Non-pigmented ciliary epithelial cell (primary cell): ENCODE measurements at regions not wholly inside any gene's neighbourhood (a gene's known extent, or its start where the extent isn't known, plus 50 kb on each side); places are given as distances from the start of the nearest gene placed in this dataset.
A peak's percentile ranks its signal among the peaks of the same experiment; 100 is the strongest.

Experiments
- DNase-seq: peaks from one replicate; pipeline ENCODE4 v3.0.0-alpha.2; 2010; ENCODE audit warnings: low read depth

DNA sequence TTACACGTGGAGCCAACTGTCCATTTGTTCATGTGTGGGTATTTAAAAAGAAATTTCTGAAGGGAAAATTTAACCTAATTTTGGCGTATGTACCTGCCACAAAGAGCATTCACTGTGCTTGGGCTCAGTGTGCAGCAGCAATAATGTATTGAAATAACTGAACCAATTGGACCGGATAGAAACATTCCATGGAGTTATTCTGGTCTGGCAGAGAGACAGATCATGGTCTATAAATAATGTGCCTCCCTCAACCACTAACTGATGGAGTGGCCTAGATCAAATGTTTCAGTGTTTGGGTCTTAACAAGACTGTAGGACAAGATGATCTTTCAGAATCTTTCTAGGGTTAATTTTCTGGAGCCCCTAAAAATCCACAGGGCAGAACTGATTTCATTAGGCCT, 469.7 kb downstream of the PRELID2 start:
- DNase-seq = no peak

DNA sequence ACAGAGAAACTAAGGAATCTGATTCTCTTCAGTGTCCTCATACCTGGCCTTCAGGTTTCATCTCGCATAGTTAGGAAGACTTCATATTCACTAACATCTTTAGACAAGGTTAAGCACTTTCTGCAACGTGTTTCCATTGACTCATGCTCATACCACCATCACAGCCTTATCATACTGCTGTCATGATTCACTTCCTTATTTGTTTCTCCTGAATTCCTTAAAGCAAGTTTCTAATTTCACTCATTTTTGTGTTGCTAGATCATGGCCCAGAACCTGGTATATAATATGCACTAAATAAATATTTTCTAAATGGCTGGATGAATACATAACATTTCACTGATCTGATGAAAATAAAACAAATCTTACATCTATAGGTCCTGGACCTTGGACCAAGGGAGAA, 472.9 kb downstream of the PRELID2 start:
- DNase-seq = peak; percentile 78

DNA sequence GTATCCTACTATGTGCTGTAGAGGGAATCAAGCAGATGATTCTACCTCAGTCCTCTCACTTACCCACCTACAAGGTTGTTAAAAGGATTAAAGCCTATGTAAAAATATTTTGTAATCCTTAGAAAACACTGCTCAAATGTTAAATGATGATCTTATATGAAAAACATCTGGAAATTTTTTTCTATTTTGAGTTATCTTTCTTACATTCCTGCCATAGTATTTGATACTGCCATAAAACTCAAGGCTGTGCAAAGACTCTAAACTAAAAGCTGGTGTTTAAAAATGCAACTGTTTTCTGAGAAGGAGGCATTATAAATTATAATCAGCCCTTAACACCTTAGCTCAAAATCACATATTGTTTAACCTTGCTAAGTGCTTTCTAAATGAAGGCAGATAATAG, 474.2 kb downstream of the PRELID2 start:
- no peak for DNase-seq

DNA sequence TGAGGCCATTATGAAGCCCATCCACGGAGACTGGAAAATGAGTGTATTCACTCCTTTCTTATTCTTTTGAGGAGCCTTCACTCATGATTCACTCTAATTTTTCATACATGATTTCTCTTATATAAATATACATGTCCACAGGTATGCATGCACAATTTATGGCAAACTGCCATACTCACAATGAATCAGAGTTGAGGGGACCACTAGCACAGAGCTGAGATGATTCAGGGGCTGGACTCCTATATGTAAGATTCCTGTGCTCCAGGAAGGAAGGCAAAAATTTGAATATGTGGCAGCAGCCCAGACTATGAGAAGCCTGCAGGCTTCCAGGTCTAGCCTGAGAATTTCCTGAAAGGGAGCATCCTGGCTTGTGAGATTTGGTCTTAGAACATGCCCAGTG, 484.6 kb downstream of the PRELID2 start:
- peak; percentile 86 for DNase-seq

DNA sequence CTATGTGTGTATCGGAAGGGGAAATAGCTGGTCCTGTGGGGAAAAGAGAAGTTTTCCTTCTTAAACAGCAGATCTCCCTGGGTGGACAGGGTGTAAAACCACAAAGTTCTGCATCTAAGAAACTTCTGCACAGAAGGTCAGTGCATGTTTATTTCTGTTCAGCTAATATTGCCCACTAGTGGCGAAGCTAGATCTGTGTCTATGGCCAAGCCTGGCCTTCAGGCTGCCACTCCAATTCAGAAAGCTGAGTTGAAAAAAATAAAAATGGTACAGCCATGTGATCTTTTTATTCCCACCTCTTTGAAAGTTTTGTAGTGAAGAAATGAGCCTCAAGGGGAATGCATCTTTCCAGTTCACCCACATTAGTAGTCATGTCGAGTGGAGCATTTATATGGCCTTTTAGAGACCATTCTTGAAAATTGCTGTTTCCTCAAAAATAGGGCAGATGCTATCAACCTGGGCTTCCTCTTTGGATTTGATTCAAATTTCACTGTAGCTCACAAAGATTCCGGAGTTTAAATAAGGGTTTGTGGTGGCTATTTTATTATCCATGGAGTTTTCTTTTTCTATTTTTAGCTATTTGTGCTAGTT, 488.0 kb downstream of the PRELID2 start:
- no peak for DNase-seq

DNA sequence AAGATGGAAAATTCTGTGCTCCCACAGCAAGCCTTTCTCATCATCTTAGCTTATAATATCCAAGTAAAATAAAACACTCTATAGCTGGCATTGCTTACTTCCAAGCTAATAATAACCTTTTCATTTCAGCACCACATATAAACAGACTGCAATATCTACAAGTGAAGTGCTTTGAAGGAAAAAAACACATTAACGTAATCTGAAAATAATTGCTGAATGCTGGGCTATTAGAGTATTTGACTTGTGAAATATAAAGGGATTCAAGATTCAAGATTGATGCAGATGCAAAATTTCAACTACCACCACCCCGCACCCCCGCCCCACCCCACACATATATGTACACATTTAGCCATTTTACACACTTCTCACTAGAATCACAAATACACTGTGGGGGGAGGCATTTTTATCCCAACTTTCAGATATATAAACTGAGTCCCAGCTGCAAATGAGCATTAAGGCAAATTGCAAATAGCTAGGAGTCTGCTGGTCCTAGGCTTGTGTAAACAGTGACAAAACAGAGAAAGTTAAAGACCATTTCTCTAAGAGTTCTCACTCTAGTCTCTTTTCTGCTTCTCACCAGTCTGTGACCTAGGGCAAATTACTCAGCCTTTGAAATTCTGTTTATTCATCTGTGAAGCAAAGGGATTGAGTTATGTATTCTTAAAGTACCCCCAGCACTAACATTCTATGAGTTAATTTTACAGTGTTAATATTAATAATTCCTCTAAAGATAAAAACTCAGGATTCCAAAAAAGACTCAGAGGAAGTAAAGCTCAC, 489.4 kb downstream of the PRELID2 start:
- no peak for DNase-seq

DNA sequence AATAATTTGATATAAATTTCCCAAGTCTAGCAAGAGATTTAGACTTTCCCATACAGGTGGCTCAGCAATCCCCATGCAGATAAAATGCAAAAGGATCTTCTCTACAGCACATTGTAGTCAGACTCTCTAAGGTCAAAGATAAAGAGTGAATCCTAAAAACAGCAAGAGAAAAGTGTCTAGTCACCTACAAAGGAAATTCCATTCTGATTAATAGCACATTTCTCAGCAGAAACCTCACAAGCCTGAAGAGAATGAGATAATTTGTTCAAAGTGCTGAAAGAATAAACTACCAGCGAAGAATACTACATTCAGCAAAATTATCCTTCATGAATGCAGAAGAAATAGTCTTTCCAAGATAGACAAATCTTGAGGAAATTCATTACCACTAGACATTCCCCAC, 493.3 kb downstream of the PRELID2 start:
- no peak for DNase-seq

DNA sequence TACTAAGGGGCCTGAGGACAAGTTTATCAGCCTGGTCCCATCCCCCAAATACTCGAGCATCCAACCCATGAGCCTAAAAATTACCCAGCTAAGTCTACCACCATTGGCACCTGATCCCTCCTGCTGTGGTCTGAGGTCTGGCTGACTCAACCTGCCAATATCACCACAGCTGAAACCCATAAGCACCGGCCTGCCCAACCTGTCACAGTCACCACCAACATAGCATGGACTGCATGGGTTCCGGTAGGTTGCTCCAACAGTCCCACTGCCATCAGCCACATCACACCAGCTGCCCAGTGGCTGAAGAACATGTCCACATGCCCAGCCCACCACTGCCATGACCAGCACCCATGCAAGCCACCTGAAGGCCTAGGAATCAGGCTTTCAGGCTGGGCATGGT, 495.0 kb downstream of the PRELID2 start:
- DNase-seq = no peak

DNA sequence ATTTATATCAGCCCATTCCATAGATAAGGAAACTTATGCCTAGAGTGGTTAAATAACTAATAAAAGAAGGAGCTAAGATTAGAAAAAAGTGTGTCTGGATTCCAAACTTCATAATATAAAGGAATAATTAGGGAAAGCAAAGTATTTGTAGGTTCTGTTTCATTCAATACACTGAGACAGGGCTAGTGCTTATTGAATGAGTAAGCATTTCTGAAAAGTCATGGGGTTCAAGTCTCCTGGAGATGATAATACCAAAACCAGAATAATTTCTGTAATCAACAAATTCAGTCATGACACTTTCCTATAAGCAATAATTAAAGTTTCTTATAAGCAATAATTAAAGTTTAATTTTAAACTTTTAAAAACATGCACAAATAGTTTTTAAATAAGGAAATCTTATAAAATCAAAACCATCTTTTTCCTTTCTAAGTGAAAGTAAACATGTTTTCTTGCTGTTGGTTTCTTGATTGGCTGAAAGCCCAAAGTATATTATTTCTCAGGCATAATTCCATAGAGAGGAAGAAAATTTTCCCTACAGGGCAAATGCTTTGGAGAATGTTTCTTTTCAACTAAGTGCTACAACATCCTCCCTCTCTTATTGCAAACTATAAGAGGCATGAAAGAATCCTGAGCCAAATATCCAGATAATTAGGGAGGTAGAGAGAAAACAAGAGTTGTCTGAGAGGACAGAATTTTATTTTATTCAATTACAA, 510.2 kb downstream of the PRELID2 start:
- DNase-seq = no peak

DNA sequence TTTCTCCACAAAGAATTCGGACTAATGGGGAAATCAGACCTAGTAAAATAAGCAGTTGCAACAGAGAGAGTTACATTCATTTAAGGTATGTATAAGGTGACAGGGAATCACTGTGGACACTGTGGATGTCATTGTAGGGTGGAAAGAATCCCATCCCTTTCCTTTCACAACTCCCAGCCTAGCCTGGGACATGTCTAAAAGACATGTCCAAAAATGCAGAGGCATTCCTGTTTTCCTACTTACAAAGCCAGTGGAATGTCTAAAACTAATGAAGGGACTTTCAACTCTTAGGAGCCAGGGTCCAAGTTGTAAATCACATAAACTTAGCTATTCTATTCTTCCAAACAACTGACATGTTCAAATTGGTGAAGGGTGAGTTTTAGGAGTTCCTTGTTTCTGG, 511.0 kb downstream of the PRELID2 start:
- DNase-seq = no peak

DNA sequence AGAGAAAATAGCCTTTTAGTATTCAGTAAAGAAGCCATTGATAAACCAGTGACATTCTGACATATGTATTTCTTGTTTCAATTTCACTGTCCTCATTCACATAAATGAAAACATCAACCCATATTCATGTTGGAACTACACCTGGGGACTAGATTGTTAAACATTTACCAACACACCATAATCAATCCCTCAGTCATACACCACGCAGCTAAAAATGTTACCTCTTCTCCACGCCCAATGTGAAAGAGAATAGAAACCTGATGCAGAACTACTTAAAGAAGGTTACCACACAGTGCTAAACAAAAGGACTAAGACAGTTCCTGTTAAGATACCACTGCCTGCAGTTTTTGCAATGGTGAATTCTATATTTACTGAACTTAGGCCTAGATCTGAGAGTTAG, 518.9 kb downstream of the PRELID2 start:
- DNase-seq = no peak

DNA sequence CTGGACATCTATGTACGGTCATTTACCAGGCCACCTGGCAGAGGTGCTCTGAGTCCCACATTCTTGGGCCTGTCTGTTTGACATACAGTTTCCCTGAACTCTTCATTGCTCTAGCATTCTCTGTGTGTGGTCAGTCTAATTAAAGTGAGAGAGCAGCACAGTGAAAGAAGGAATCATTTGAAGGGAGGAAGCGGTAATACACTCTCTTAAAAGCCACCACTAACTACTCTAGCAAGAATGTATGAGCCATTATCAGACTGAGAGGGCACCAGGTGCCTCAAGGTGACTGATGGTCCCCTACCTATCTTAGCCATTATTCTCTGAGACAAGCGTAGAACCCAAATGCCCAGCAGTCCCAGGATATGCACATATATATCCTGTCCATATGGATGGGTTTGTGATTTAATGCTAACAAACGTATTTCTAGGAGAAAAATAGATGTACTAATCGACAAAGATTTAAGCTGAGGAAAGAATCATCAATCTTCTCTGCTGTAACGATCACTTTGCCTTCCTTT, 527.2 kb downstream of the PRELID2 start:
- no peak for DNase-seq

DNA sequence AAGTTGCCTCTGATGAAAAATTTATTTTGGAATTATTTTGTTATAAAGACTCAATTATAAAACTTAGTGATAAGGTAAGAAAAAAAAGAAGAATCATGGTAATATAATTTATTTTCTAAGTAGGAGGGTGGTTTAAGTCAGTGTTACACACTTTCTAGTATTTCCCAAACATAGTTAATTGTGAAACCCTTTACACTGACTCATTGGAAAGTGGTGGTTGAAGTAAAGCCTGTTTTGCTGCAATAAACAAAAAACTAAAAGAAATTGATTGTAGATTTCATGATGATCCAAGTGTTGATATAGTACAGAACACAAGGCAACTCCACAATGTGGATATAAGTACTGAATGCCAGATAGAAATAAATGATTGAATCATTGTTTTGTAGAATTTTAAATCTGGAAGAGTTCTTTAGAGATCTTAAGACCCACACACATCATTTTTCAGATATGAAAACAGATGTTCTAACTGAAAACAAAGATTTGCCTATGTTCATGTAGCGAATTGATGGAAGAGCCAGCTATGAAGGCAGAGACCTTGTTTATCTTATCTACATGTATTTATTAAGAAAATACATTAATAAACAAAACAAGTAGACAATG, 539.8 kb downstream of the PRELID2 start:
- no peak for DNase-seq

DNA sequence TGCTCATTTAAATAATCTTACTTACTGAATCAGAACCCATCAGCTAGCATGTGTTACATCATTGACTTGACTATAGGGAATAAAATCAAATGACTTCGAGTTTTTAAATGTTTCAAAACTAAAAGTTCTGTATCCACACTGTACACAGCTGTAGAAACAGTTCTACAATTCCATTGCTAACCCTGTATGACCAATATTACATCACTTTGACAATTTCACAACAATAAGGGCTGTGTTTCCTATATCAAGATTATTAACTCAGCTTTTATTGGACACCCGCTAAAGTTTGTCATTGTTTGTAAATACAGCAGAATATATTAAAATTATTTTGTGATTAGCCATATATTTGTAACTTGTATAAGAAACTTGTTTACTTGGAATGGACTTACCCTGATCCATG, 540.8 kb downstream of the PRELID2 start:
- no peak for DNase-seq

DNA sequence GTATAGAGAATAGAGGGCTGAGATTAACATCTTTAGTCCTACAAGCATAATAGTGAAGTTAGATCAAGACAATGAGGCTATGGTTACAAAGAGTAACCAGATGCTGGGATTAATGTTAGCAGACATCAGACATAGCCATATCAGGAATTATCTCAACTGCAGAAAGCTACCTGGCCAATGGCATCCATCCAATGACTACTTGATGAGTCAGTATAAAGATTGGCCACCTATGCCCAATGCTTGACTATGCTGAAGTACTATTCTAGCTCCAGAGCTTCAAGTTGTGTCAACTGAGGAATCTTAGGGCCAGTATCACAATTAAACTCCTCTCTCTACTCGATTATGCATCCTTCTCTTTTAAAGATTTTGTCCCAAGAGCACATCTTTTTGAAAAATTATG, 541.4 kb downstream of the PRELID2 start:
- no peak for DNase-seq

DNA sequence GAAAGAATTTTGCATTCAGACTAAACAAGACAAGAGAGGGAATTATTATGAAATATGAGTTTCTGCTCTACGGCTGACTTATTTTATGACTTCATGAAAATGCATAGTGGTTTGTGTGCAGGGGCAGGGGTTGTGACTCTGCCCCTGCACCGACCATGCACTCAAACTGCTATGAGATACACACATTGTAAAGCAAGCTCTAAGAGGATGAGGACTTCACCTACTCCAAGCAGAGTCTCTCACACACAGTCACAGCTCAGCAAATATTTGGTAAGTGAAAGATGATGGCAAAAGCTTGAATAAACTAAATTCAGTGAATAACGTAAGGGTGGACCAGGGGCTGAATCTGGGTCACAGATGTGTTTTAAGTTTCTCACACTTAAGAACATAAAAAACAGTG, 542.9 kb downstream of the PRELID2 start:
- DNase-seq = no peak

DNA sequence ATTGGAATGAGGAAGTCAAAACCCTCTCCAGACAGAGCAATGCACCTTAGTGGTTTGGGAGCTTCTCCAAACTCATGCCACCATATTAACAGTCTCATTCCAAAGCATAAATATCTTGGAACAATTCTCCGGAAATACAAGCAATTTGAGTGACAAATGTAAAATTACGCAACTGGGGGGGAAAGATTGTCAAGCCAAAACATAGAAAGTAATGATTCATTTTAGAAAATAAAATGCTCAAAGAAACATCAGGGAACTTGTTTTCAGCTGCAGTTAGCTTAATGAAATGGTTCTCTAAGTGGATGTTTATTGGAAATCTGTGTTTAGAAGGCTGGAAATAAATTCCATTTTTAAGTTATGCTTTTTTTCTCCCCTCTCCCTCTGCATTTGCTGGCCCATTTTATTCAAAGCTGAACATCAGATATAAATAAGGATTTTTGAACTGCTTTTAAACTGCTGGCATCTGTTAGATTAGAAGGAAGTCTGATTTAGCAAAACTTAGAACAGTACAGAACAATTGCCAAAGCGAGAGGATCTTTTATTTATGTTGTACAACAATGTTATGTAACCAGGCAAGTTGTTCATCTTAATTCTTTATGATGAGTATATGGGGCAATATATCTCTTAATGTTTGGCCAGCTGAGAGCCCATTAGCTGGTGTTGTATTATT, 551.9 kb downstream of the PRELID2 start:
- DNase-seq = no peak

DNA sequence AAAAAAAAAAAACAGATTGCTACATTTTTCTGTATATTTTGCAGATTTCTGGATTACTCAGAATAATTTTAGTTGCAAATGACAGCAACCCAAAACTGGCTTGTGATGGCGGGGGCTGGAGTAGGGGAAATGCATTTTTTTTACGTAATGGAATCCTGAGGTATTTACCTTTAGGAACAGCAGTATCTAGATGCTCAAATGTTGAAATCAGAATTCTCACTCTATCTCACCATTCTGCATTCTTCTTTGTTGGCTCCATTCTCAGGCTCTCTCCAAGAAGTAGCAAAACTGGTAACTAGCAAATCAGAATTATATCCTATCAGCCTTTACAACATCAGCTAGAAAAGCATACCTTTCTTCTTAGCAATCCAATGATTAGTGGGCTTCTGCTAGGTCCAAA, 554.3 kb downstream of the PRELID2 start:
- no peak for DNase-seq

DNA sequence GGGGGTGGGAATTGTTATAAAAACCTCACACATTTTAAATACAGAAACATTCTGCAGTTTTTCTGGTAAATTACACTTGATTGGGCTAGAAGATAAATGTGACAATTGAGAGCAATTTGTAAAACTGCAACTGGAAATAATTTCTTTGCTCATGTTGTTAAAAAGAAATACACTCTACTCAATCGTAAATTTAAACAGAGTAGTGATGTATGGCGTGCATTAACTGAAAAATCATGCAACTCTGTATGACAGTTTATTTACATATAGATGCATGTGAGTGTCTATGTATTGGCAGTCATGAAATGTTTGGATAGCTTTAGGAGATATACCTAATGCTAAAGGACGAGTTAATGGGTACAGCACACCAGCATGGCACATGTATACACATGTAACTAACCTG, 554.9 kb downstream of the PRELID2 start:
- DNase-seq = no peak

DNA sequence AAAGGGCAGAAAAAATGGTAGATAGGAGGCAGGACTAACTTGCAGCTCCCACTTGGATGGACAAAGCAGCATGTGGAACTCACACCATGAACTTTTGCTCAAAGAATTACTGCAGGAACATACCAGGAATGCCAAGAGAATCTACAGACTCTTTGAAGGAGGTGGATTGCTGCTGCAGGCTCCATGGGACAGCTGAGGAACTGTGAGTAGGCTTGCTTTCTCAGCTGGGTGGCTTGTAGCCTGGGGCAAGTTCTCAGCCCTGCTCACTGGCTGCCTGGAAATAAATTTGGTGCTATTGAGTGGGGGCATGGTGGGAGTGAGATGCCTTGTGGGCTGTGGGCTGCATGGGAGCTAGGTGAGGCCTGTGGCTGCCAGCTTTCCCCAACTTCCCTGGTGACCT, 574.5 kb downstream of the PRELID2 start:
- no peak for DNase-seq

DNA sequence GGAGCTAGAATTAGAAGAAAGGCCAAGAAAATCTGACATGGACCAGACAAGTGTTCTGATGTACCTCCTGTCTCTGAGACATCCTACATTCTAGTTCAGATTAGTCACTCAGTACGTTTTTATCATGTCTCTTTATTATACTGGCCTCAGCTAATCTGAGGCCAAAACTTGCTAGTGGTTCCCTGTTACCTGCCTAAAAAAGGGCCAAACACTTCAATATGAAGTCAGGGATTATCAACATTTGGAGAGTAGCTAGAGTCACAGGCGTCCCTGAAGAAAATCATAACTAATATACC, 587.4 kb downstream of the PRELID2 start:
- no peak for DNase-seq

DNA sequence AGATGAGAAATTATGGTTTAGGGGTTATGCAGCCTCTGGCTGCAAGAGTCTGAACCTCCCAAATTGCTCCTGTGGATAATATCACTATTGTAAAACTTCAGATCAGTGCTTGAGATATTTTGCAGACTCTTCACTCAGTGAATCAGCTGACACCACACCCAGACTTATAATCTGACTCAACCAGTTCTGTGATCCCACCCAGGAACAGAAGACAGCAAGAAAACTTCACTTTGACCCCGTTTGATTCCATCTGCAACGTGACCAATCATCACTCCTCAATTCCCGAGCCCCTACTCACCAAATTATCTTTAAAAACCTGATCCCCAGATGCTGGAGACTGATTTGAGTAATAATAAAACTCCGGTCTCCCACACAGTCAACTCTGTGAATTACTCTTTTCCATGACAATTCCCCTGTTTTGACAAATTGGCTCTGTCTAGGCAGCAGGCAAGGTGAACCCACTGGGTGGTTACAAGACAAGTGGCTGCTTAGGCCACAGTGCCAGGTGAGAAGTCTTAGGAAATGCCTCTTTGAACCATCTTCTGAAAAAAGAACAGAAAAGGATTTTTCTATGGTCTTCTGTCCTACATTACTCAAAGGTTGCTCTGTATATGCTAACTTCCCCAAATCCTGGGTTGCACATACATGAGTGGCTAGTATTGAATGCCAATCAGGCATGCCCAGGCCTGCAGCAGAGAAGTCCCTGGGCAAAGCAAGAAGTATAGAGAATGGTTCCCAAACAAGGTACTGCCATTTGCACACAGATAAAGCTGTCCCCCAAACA, 588.0 kb downstream of the PRELID2 start:
- DNase-seq = no peak
